CD4-positive, alpha-beta T cell (primary cell): ENCODE measurements at regions not wholly inside any gene's neighbourhood (a gene's known extent, or its start where the extent isn't known, plus 50 kb on each side); places are given as distances from the start of the nearest gene placed in this dataset.

Experiments
- ATAC-seq: fragments of 200-7000 bp; cut with Tn5 transposase; one replicate; pipeline ENCODE4 v1.10.0; 2022; ENCODE audit warnings: mild to moderate bottlenecking; ENCODE audit not compliant: poor library complexity
- CTCF ChIA-PET: fragments of 350-600 bp; sonication (Branson Sonifier 250); formaldehyde crosslinking; loops from one replicate; lab custom pipeline; 2021; ENCODE audit warnings: antibody characterized with exemption, inconsistent platforms; lab: Charles Lee
- POLR2A ChIA-PET: fragments of 350-600 bp; sonication (Branson Sonifier 250); formaldehyde crosslinking; loops from one replicate; lab custom pipeline; 2021; ENCODE audit warnings: antibody characterized with exemption, inconsistent platforms; lab: Charles Lee
- DNase-seq, 14 experiments: peaks; one replicate each; pipeline ENCODE4 v3.0.0-alpha.2; 2013 to 2020; ENCODE audit warnings: mixed read lengths in 2 of 14
- H3K27ac ChIP-seq, 2 donors: one replicate each; pipeline versions ENCODE4 v1.5.1 to v1.7.0; 2013; ENCODE audit warnings: low read length in 2 of 2, low read depth in 1 of 2, mild to moderate bottlenecking in 1 of 2
- H3K27me3 ChIP-seq, 2 experiments: 1 replicate in 1 of 2; 2 replicates in 1 of 2; pipeline versions ENCODE4 v1.6.1 to v1.7.0; 2013; ENCODE audit warnings: low read length in 2 of 2, control low read depth in 1 of 2, mild to moderate bottlenecking in 1 of 2, moderate library complexity in 1 of 2; ENCODE audit not compliant: insufficient read depth in 2 of 2, control insufficient read depth in 1 of 2
- H3K36me3 ChIP-seq: one replicate; pipeline ENCODE4 v1.6.1; 2013; ENCODE audit warnings: low read length, control low read depth; ENCODE audit not compliant: insufficient read depth
- H3K4me1 ChIP-seq: one replicate; pipeline ENCODE4 v1.6.1; 2013; ENCODE audit warnings: low read length, control low read depth; ENCODE audit not compliant: insufficient read depth
- H3K4me3 ChIP-seq: one replicate; pipeline ENCODE4 v1.5.1; 2013; ENCODE audit warnings: mild to moderate bottlenecking, low read length, moderate library complexity
- H3K9me3 ChIP-seq, 2 experiments: 1 replicate in 1 of 2; 2 replicates in 1 of 2; pipeline versions ENCODE4 v1.6.1 to v1.7.0; 2013; ENCODE audit warnings: low read length in 2 of 2, mild to moderate bottlenecking in 2 of 2, control low read depth in 1 of 2, moderate library complexity in 1 of 2; ENCODE audit not compliant: control insufficient read depth in 1 of 2, insufficient read depth in 1 of 2
- H3K27ac Mint-ChIP-seq: one replicate; pipeline ENCODE4 v1.8.0; 2020; ENCODE audit warnings: mixed read lengths
- H3K27me3 Mint-ChIP-seq: one replicate; pipeline ENCODE4 v1.8.0; 2021; ENCODE audit warnings: mixed read lengths
- H3K36me3 Mint-ChIP-seq: one replicate; pipeline ENCODE4 v1.8.0; 2021; ENCODE audit warnings: low read depth, mixed read lengths
- H3K4me1 Mint-ChIP-seq: one replicate; pipeline ENCODE4 v1.8.0; 2021; ENCODE audit warnings: low read depth, mixed read lengths
- H3K4me3 Mint-ChIP-seq: one replicate; pipeline ENCODE4 v1.8.0; 2020; ENCODE audit warnings: mild to moderate bottlenecking, mixed read lengths
- H3K9me3 Mint-ChIP-seq: one replicate; pipeline ENCODE4 v1.8.0; 2020; ENCODE audit warnings: mixed read lengths
- intact Hi-C, 2 experiments: fragments of 100-400 bp; cut with DNase I in 1 of 2; cut with micrococcal nuclease in 1 of 2; formaldehyde crosslinking; loops; one replicate each; pipeline versions ENCODE4 v1.15.1 to v1.9.0; 2023 to 2025; cut with DNase I, micrococcal nuclease
- TF ChIP-seq, protein P1 (sequence below): fragments of 200-600 bp; IDR thresholded peaks from one replicate; pipeline ENCODE4 v1.8.0; 2022; ENCODE audit warnings: antibody characterized with exemption, mild to moderate bottlenecking

DNA sequence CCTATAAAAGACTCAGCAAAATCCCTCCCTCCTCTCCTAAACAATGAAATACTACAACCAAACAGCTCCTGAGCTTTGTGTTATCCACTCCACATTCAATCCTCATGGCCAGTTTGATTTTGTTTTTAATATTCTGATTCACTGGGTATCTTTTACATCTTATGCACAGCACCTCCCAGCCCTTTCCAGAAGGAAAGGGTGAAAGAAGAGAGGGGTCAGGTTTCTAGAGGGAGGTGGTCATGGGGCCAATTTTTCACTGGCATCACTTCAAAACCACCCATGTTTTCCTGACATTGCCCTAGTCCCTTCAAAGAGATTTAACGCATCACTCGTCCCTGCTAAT is 315.6 kb downstream of the LPIN1 start:
- POLR2A ChIA-PET, result no interaction called here
- ATAC-seq (no peak), DNase-seq (no peak)
- no peak overlapping the region for H3K27ac Mint-ChIP-seq
- H3K9me3 ChIP-seq, result peaks cover 0 to 3% of the 10 kb centered on the region in 2 experiments
- peaks cover 2% of the 10 kb centered on the region for H3K9me3 Mint-ChIP-seq
- H3K4me3 ChIP-seq, result no peak overlapping the region
- intact Hi-C loops, result no loop called here
- no peaks in the 10 kb centered on the region for H3K36me3 Mint-ChIP-seq
- H3K27me3 Mint-ChIP-seq, result no peaks in the 10 kb centered on the region
- no peak overlapping the region for H3K27ac ChIP-seq
- TF ChIP-seq, protein P1, sequence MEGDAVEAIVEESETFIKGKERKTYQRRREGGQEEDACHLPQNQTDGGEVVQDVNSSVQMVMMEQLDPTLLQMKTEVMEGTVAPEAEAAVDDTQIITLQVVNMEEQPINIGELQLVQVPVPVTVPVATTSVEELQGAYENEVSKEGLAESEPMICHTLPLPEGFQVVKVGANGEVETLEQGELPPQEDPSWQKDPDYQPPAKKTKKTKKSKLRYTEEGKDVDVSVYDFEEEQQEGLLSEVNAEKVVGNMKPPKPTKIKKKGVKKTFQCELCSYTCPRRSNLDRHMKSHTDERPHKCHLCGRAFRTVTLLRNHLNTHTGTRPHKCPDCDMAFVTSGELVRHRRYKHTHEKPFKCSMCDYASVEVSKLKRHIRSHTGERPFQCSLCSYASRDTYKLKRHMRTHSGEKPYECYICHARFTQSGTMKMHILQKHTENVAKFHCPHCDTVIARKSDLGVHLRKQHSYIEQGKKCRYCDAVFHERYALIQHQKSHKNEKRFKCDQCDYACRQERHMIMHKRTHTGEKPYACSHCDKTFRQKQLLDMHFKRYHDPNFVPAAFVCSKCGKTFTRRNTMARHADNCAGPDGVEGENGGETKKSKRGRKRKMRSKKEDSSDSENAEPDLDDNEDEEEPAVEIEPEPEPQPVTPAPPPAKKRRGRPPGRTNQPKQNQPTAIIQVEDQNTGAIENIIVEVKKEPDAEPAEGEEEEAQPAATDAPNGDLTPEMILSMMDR, result no peak
- H3K4me1 ChIP-seq, result peaks cover 18% of the 10 kb centered on the region
- no peaks in the 10 kb centered on the region for H3K36me3 ChIP-seq
- peaks cover 22% of the 10 kb centered on the region for H3K4me1 Mint-ChIP-seq
- CTCF ChIA-PET, result no interaction called here
- H3K27me3 ChIP-seq, result no peaks in the 10 kb centered on the region
- no peak overlapping the region for H3K4me3 Mint-ChIP-seq

- Histone ChIP-seq H3K27me3 (no peaks in the 10 kb centered on the region), H3K27ac (no peak overlapping the region), H3K9me3 (peaks cover 0 to 3% of the 10 kb centered on the region in 2 experiments), H3K4me3 (no peak overlapping the region), H3K4me1 (peaks cover 12% of the 10 kb centered on the region), H3K36me3 (no peaks in the 10 kb centered on the region)
- peaks cover 2% of the 10 kb centered on the region for H3K9me3 Mint-ChIP-seq
- ChIA-PET POLR2A (no interaction called here), CTCF (no interaction called here)
- H3K36me3 Mint-ChIP-seq, result no peaks in the 10 kb centered on the region
- H3K4me1 Mint-ChIP-seq, result peaks cover 17% of the 10 kb centered on the region
- intact Hi-C loops, result no loop called here
- no peak overlapping the region for H3K27ac Mint-ChIP-seq
- no peak overlapping the region for H3K4me3 Mint-ChIP-seq
- no peak for ATAC-seq
- no peaks in the 10 kb centered on the region for H3K27me3 Mint-ChIP-seq
- DNase-seq, result no peak
- TF ChIP-seq, protein P1, result no peak
Measured at GRCh38 chr2:12063210-12063609, 316.8 kb downstream of the LPIN1 start.

DNA sequence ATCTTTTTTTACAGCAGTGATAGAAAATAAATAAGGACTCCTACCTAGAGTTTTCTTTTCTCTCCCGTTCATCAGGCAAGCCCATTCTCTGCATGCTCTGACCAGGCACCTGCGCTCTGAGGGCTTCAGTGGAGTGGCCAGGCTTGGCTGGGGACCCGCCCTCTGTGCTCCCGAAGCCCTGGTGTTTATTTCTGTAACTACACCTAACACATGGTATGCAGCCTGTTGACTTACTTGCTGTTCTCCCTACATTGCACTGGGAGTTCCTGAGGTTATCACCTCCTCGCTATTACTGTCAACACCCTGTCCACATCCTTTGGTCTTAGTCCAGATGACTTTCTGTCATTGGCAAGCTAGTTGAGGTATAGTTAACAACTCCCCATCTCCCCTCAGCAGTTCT is 317.7 kb downstream of the LPIN1 start:
- intact Hi-C loops, result no loop called here
- H3K4me1 Mint-ChIP-seq, result peaks cover 11% of the 10 kb centered on the region
- POLR2A ChIA-PET, result no interaction called here
- CTCF ChIA-PET, result no interaction called here
- no peaks in the 10 kb centered on the region for H3K36me3 ChIP-seq
- TF ChIP-seq, protein P1, result no peak
- no peak overlapping the region for H3K4me3 Mint-ChIP-seq
- DNase-seq (peak in 3 of 14 experiments; percentile 16 to 78 (median 16)), ATAC-seq (no peak)
- H3K36me3 Mint-ChIP-seq, result no peaks in the 10 kb centered on the region
- H3K9me3 Mint-ChIP-seq, result peaks cover 2% of the 10 kb centered on the region
- peaks cover 10% of the 10 kb centered on the region for H3K4me1 ChIP-seq
- H3K27me3 Mint-ChIP-seq, result no peaks in the 10 kb centered on the region
- H3K27me3 ChIP-seq, result no peaks in the 10 kb centered on the region
- no peak overlapping the region for H3K27ac Mint-ChIP-seq
- H3K9me3 ChIP-seq, result peaks cover 0 to 3% of the 10 kb centered on the region in 2 experiments
- H3K4me3 ChIP-seq, result no peak overlapping the region
- H3K27ac ChIP-seq, result no peak overlapping the region
